Stimulated activated CD8-positive, alpha-beta memory T cell treated with anti-CD3 and anti-CD28 coated beads, Interleukin-2, amount 100 ng/mL, for 48 hours (primary cell): ENCODE measurements at regions not wholly inside any gene's neighbourhood (a gene's known extent, or its start where the extent isn't known, plus 50 kb on each side); places are given as distances from the start of the nearest gene placed in this dataset.
"Not testable (repeated sequence)": the region's sequence is repeated elsewhere in the genome, so short reads cannot be mapped to it uniquely, and the experiment has no call there.

Experiments used
- DNase-seq, 2 donors: peaks; one replicate each; pipeline ENCODE4 v3.0.0-alpha.2; 2020; ENCODE audit warnings: low read depth in 2 of 2

DNA sequence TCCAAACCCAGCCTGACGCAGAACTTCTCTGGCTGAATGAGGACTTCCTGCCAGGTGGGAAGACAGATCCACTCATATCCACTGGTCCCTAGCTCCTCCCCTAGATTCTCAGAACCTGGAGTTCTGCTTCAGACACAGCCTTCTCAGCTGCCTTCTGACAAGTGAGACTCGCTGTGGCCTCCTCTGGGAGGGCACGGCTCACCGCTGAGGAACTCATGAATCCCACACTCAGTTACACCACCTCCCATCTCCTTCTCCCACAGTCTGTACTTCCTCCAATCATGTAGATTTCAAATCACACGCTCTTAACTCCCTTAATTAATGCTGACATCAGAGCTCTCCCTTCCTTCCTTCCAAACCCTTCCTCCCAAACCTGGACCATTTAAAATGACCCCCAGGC, 86.4 kb upstream of the TMEM45B start:
- no peak for DNase-seq

DNA sequence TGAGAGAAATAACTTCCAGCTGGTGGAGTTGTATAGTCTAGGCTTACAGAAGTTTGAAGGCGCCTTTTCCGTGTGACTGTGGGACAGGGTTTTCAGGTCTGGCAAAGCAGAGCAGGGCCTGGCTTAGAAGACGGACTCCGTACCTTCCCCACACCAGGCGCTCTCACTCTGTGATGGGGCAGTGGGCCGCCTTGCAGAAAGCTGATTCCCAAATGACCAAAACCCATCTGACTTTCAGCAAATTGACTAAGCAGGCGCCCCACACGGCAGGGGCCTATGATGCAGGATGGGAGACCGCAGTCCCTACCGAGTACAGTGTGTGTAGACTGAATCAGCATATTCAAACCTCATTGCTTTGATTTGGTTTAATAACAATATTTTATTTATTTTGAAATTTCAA, 85.8 kb upstream of the TMEM45B start:
- DNase-seq = no peak

DNA sequence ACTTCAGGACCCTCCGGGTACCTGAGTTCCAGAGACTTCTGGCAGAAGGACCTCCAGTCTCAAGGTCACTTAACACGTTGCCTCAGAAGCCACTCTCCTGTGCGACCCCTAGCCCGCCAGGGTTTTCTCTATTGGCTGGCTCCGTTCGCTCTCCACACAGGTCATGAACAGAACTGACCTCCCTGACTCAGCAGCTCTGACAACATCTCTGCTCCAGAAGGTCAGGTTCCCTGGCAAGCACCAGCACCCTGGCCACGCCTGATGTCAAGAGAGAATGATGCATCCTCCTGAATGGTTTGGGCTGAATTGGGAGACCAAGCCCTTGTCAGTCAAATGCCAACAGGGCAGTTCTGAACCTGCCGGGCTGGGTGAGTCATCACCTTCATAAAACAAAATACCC, 84.3 kb upstream of the TMEM45B start:
- DNase-seq = no peak

DNA sequence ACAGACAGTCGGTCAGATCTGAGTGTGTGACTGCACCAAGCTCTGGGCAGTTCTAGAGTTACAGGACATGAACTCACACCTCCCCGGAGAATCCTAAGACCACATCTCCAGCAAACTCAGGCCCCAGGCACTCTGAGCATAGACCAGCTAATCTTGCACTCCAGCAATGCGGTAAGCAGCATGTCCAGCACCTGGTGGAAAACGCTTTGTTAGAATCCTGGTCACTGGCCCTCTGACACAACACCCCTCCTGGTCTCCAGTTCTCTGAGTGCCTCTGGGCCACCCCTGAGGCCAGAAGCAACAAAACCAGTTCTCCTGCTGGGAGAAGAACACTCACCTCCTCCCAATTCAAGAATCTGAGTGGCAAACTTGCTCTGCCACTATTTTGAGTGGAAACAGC, 82.7 kb upstream of the TMEM45B start:
- DNase-seq = no peak

DNA sequence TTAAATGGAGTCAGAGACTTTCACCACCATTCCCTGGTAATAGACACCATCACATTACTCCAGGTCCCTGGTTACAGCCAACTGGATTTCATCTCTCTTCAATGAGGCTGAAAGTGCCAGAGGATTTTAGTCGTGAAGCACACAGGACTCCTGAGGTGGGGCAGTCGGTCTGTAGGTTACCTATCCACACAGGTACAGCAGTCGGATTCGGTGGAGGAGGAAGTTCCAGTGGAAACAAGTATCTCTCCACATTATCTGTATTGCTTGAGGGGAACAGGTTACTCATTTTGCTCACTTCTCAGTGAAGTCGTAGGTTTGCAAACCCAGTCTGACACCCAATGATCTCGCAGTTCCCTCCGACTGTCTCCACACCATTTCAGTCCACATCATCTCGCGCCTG, 82.3 kb upstream of the TMEM45B start:
- no peak for DNase-seq

DNA sequence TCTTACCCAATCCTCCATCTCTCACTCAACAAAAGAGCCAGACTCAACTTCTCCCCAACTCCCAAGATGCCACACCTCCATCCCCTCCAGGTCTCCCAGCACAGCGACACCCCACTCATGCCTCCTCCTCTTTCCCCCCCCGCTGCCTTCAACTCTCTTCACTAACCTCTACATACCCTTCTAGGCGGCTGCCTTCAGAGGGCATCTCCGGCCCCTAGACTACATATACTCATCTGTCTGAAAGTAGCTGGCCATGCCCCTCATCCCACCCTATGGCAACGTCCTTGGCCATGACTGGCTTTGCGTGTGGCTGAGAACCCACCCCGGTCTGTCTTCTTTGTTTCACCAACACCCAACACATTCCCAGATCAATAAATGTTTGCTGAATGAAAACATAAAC, 81.7 kb upstream of the TMEM45B start:
- DNase-seq = no peak

DNA sequence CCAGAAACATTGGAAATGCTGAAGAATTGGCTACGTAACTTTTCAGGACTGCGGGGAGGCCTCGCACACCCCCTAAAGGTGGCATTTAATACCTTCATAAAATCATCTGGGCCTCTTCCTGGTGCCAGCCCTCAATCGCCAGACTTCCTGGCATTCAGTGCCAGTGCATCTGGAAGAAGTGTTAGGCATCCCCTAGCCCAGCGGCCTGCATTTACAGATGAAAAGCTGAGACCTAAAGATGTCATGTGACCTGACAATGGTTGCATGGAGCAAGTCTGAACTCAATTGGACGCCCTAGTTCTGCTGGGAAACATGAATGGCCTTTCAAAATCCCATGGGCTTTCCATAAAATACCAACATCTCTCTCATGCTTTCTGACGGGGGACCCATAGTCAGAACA, 81.0 kb upstream of the TMEM45B start:
- no peak for DNase-seq

DNA sequence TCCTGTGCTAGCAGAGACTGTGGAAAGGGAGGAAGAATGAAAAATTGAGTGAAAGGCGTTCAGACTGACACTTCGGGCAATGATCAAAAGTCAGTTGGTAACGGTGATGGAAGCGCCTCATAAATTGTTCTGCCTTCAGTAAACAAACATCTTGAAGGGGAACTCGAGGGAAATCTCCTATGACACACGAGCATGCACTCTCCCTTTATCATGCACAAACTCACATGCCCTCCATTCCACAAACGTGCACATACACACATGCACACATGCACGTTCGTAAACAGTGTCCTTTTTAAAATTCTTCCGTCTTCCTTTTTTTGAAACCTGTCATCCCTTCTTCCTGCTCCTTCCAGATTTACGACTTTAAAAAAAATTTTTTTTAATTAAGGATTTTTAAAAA, 77.8 kb upstream of the TMEM45B start:
- DNase-seq = no peak

DNA sequence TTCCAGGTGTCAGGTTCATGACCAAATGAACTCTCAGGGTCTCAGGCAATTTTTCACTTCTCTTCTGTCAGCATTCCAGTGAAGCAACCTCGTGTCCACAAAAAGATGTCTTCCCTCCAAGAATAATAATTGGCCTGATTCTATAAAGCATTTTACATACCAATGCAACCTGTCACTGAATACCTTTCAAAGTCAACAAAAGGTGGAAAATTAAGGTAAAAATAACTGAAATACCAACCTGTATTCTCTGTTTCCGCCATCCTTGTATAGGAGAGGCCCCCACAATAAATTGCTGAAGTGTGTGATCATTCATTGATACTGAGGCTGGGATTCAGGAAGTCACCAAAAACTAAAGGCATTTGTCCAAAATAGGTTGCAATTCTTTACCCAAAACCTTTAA, 77.4 kb upstream of the TMEM45B start:
- no peak for DNase-seq

DNA sequence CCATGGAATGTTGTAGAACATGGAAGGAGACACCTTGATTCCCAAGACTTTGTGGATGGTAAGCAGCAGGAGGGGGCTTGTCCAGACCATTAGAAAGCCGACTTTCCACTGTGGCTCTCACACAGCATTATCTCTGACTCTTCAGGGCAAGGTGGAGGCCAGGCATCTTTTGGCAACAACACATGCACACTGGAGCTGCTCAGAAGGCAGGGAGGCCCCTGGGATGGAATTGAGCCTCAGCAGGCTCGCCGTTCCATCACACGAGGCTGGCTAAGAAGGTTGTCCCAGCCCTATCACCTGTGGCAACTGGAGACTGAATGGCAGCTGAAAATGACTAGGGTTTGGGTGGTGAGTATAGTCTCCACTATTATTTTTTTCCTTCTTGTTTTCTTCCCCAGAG, 76.3 kb upstream of the TMEM45B start:
- DNase-seq = no peak

DNA sequence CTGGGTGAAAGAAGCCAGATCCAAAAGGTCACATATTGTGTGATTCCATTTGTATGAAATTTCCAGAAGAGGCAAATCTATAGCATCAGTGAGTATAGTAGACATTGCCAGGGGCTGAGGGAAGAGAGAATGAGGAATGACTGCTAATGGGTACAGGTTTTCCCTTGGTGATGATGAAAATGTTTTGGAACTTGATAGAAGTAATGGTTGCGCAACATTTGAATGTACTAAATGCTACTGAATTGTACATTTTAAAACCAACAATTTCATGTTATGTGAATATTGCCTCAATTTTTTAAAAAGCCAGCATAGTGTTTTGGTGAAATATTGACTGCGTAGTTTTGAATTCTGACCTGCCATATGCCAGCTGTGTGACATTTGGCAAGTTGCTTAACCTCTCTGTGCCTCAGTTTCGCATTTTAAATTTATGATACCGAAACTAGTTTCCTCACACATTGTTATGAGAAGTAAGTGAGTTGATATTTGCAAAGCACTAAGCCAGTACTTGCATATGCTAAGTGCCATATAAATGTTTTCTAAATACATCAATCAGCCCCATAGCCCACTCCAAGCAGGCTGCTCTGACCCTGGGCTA, 75.4 kb upstream of the TMEM45B start:
- no peak for DNase-seq

DNA sequence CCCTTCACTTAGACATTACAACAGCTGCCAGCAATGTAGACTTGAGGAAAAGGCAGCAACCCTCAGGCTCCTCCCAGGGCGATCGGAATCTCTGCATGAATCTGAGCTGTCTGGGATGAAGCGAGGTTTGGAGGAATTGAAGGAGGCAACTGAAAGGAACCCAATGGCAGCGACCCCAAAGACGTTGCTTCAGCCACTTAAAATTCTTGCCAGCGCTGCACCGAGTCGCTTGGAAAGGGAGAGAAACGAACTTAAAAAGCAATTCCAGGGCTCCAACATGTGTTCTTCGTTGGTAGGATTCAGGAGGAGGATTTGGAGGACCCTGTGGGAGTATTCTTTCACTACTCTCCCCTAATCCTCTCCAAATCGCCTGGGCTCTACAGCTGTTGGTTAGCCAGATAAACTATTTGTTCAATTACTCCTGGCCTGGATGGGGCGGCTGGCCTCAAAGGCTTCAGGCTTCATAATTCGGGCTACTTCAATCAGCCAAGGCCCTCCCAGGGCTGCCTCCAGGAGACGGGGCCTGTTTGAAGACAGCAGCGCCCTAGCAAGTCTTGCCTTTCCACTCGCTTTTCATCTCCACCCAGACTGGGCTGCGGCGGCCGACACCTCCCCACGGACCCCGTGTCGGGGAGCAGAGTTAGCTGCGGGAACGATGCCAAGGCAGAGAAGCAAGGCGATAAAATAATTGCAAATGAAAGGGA, 72.4 kb upstream of the TMEM45B start:
- no peak for DNase-seq

DNA sequence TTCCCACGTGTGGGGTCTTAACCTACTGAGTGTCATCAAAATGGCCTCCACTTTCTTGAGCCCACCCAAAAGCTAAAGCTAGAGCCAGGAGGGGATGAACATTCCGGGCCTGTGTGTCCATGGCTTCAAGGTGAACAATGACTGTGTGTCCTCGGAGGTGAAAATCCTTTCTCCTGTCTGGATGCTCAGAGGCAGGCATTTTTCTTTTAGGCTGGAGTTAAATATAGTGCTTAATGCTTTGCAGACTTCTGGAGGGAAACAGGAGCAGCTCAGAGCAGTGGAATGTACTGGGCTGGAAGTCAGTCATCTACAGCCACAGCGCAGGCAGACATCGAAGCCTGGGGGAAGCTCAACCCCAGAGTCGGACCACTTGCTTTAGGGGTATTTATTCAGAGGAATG, 68.6 kb upstream of the TMEM45B start:
- no peak for DNase-seq

DNA sequence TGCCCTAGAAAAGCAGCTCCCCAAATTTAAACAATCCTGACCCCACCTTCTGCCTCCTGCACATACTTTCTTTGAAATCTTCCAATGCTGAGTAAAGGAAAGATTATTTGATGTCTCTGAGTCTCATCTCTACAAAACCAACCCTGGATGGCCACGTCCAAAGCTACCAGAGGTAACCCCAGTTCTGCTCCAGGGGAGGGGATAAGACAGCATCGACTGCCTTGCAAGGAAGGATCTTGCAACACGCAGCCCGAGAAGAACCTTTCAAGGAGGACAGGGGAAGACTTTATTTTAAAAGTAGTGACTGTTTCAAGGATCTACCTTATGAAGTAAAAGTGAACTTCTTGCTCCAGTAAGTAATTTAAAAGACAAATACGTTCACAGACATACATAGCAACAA, 66.5 kb upstream of the TMEM45B start:
- DNase-seq = no peak

DNA sequence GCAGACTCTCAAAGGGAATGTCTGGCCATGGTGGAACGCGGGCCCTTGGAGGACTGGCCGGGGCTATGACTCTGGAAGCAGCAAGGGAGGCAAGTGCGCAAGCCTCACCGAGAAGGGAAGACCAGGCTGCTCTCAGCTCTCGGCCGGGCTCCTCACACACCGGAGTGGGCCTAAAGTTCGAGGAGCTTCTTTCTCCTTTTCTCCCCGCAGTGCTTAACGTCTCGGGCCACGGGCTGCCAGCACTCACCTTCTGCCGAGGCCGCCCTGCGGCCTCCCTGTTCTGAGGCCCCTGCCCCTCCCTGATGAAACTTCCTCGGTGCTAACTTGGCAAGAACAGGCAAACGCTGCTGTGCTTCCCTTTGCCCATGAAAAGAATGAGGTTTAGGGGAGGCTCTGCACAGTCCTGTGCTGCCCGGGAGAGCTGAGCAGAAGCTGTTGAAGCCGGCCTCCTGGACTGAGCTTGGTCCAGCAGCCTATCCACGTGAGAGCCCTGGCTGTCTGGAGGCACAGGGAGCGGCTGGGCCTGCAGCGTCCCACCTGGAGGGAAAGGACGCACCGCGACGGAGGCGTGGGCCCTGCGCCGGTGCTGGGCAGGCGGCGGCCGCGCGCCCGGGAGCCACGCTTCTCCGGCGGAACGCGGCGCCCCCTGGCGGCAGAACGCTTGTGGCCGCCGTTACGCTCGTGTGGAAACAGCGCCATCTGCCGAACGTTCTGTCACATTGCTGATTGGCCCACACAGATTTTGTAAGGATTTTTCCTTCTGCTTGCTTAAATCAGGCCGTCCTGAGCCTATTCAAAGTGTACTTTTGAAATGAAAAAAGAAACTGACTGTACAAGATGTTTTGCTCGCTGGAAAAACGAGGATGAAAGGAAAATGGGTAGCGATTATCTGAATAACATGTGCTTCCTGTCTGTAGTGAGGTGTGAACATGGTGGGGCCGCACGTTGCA, 65.0 kb upstream of the TMEM45B start:
- DNase-seq = peak; percentile 57 to 65

DNA sequence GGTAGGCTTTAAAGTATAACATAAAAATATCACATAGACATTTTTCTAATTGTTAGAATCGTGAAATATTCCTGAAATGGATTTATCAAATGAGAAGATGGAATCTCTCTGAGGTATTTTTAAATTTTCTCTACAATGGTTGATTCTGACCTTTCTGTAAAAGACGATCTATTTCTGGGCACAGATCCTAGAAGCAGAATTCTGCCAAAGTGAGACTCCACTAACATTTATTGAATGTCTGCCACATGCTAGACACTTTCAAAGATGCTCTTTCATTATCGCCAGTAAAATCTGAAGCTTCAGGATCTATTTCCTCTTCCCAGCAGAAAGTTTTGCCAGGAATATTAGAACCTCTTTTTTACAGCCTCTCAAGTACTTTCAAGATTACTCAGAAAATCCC, 64.1 kb upstream of the TMEM45B start:
- DNase-seq = no peak

DNA sequence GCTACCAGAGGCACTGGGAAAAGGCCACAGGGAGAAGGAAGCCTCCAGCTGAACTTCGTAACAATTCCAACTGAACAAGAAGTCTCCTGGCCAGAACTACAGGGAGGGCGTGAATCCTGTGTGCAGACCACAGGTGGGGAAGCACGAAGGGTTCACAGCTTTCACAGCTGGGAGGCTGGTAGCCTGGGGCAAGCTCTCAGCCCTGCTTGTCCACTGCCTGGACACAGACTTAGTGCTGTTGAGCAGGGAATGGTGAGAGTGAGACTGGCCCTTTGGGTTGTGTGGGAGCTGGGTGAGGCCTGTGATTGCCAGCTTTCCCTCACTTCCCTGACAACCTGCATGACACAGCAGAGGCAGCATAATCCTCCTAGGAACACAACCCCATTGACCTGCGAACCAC, 52.1 kb upstream of the TMEM45B start:
- DNase-seq = not testable (repeated sequence)

DNA sequence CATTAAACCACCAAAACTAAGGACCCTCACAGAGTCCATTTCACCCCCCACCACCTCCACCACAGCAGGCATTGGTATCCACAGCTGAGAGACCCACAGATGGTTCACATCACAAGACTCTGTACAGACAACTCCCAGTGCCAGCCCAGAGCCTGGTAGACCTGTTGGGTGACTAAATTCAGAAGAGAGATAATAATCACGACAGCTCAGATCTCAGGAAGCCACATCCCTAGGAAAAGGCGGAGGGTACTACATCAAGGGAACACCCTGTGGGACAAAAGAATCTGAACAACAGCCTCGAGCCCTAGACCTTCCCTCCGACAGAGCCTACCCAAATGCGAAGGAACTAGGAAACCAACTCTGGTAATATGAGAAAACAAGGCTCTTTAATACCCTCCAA, 51.4 kb upstream of the TMEM45B start:
- DNase-seq = not testable (repeated sequence)
